GM21526 (cell line): ENCODE measurements at regions not wholly inside any gene's neighbourhood (a gene's known extent, or its start where the extent isn't known, plus 50 kb on each side); places are given as distances from the start of the nearest gene placed in this dataset.

ENCODE experiments used
- ATAC-seq: cut with Tn5 transposase; IDR thresholded peaks from one replicate; pipeline ENCODE4 v1.9.1; 2021; ENCODE audit warnings: moderate library complexity; ENCODE audit not compliant: unreplicated experiment, low FRiP score

DNA sequence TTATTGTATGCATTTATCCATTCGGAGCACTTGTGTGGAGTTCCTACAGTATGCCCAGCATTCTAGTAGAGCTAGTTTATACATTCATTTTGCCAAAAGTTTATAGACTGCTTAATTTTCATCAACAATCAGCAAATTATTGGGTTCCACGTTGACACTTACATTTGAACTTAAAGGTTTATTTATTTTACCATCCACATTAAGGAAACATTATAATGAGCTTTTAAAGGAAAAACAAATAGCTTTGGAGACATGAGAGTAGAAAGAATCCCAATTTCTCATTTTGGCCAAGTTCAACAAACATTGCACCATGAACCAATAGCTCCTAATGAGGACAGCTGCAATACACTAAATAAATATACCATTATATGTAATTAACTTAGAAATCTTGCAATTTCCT lies 501.2 kb upstream of the SMIM21 start:
- ATAC-seq = no peak

- no peak for ATAC-seq
Measured at GRCh38 chr18:75927791-75928190, 500.3 kb upstream of the SMIM21 start.

DNA sequence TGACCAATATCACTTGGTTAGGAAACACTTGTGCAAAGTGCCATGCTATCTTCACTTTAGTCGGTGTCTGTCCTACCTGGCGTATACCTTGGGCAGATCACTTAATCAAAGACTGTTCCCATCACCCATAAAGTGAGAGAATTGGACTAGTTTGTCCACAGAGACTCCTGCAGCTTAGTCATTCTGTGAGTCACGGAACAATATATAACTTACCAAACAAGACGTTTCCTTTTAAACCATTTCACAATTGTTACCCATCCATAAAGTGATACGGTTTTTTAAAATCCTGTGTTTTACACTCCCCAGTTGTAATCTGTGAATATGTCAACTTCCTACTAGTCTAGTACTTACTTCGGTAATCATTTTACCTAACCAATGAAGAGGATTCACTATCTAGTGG lies 499.3 kb upstream of the SMIM21 start:
- no peak for ATAC-seq

- no peak for ATAC-seq
Measured at GRCh38 chr18:75923169-75923568, 495.7 kb upstream of the SMIM21 start.

DNA sequence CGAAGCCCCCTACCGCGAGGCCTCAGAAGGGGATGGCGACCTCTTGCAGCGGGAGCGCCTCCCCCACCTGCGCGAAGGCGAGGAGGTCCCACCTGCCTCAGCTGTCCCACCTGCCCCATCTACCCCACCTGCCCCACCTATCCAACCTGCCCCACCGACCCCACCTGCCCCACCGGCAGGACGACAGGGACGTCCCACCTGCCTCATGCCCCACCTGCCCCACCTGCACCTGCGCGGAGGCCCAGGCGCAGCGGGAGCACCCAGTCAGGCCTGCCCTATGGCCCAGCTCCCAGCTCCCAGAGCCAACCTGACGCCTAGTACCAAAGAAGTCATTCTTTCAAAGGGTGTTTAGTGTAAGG lies 489.1 kb upstream of the SMIM21 start:
- no peak for ATAC-seq

DNA sequence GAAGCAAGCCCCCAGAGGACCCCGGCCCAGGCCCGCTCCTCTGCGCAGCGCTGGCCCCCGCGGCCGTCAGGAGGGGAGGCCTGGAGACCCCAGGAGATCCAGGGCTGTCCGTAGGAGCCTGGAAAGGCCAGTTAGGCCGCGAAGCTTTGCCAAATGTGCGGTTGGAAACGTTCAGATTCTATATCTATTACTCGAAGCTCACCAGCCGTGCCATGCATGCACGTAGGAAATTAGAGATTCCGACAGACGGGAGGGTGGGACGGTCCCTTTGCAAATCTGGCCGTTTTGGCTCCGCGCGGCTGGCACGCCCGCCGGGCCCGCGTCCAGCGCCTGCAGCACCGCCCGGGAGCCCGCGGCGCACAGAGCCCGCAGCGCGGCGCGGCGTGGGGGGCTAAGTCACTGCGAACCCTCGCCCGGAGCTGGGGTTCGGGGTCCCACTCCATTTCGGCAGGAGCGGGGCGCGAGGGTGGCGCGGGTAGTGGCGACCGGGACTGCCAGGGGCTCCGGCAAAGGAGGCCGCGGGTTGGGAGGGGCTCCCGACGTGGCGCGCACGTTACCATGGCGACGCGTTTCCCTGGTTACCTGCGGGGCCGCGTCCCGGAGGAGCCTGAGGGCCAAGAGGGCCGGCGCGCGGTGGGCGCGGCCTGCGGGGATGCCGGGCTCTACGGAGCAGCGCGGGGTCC lies 488.6 kb upstream of the SMIM21 start:
- ATAC-seq = no peak

GRCh38 chr18:75912829-75913228 lies 485.3 kb upstream of the SMIM21 start:
- no peak for ATAC-seq

- no peak for ATAC-seq
Measured at GRCh38 chr18:75904416-75904815, 476.9 kb upstream of the SMIM21 start.

DNA sequence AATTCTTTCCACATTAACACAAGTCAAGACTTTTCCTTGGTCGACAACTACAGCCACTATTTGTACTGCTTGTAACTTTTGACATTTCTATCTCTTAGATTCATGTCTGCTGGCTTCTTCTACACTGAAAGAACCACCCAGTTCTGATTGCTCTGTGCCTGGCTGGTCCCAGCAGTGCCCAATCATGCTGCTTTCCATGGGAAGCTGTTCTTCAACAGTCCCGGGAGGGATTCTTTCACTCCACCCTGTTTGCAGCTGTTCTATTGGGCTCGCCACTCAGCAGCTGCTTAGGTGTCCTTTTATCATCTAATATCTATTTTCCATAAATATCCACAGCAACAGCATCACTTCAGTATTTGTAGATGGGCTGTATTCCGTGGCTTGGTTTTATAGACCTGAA lies 471.1 kb upstream of the SMIM21 start:
- ATAC-seq = no peak

DNA sequence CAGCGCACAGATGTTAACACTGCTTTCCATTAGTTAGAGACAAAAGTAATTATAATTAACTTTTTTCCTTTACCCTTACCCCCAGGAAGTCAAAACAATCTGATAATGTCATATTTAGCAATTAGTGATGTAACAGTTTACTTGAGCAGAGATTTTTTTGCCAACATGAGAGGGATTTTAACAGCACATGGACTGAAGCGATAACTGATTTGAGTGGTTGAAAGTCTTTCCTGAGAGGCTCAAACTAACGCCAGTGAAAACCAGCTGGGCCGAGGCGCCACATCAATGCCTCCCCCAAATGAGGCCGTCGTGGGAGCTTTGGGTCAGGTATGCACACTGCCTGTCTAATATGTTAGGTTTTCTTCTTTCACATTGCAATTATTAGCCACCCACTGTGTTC lies 469.9 kb upstream of the SMIM21 start:
- no peak for ATAC-seq

DNA sequence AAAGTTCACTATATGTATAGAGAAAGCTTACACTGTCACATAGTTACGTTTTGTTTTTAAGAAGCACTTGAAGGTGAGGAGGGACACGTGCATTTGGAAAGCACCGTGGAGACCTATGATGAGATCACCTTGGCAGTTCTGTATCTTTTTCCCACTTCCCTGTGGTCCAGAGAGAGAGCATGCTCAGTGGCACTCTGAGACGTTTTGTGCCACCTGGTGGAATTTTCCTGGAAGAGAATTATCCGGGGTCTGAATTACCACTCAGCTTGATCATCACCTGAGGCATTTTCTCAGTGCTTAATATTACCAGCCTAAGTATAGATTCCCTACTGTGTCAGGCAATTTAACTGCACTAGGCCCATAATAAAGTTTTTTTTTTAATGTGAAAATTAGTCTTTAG lies 469.4 kb upstream of the SMIM21 start:
- ATAC-seq = no peak

DNA sequence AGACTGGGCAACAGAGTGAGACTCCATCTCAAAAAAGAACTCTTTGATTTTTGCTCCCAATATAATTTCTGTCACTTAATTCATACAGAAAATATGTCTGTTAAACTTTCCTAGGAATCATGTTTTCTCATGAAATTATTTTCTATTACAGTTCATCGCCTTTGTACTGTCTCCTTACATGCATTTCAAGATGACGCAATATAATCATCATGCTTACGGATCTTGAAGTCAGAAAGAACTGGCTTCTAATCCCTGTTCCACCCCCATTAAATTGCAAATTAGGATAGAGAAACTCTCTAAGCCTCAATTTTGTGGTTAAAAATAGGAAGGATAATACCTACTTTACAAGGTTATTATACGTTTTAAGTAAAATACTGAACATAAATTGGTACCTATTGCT lies 467.6 kb upstream of the SMIM21 start:
- ATAC-seq = no peak

- no peak for ATAC-seq
Measured at GRCh38 chr18:75884728-75885127, 457.2 kb upstream of the SMIM21 start.

DNA sequence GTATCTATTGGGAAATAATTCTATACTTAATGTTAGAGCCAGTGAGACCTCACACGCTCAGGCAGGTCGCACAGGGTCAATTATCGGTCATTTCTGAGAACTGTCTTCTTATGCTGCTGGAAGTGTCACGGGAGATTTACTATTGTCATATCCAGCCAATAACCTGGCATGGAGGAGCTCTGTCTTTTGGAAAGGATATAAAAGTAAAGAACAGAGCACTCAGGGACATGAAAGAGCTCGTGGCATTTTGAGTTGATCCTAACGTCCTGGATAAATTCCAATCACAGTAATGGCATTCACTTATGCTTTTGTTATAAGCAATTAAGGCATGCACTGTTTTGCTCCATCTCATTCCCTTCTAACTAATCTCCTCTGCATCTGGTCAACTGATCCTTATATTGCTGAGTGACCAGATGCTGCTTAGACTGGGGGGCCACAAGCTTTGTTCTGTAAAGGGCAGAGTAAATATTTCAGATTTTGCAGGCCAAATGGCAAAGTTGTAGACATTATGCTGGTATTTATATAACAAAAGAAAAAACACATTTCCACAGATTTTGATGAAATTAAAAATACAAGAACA lies 453.5 kb upstream of the SMIM21 start:
- ATAC-seq = no peak

DNA sequence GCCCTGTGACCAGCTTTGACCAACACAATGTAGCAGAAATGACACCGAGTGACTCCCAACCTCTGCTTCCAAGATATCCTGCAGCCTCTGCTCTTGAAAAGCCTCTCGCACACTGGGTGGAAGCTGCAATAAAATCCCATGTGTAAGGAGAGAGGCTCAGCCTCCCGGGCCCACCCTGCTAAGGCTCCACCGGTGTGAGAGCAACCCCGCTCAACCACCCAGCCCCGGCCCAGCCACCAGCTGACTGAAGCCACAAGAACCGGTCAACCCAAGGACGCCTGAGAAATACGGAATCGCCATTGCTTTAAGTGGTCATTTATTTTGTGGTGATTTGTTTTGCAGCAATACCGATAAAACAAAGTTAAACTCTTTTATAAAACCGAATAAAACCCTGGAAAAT lies 452.8 kb upstream of the SMIM21 start:
- no peak for ATAC-seq

DNA sequence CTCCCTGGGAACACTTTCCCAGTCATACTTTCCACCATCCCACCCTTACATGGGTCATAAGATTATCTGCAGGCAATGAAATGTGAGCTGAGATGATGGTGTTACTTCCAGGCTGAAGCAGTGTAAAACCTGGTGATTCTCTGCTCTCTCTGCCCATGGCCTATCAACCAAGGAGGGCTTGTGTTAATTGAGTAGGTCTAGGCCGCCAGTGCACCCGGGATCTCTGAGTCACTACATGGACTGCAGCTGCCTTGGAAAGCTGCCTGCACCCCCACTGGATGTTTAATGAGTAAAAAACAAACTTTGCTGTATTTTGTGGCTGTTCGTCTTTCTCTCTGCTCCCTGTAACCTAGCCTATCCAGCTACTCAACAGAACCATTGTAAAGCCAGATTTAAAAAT lies 451.7 kb upstream of the SMIM21 start:
- ATAC-seq = no peak

- no peak for ATAC-seq
Measured at GRCh38 chr18:75875559-75875958, 448.1 kb upstream of the SMIM21 start.

DNA sequence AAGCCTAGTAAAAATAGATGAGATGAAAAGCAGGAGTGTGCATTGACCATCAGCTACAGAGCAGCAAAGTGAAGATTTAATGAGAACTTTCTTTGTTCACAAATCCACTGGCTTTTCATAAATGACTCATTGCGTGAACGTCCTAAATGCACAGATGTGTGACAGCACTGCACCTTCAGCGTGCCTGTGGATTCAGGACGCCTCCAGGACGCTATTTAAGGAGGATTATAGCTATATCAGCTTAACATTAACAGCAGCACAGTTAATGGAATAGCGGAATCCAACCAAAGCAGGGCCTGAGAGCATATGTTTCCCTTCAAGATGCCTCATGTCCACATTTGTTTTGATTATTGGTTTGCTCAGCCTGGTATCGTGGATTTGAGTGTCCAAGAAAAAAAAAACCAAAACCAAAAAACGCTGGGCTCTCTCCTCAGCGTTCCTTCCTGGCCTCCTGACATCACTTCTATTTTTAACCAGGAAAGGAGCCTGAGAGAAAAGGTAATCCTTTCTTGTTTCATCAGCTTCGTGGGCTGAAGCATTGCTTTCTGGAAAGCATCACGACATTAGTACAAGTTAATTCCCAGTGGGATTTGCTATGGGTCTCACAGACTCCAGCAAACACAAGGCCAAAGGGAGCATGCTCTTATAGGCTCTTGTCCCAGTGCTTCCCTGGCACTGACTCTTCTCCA lies 447.0 kb upstream of the SMIM21 start:
- no peak for ATAC-seq

- no peak for ATAC-seq
Measured at GRCh38 chr18:75871596-75871995, 444.1 kb upstream of the SMIM21 start.

GRCh38 chr18:75869162-75869561 lies 441.7 kb upstream of the SMIM21 start:
- no peak for ATAC-seq

DNA sequence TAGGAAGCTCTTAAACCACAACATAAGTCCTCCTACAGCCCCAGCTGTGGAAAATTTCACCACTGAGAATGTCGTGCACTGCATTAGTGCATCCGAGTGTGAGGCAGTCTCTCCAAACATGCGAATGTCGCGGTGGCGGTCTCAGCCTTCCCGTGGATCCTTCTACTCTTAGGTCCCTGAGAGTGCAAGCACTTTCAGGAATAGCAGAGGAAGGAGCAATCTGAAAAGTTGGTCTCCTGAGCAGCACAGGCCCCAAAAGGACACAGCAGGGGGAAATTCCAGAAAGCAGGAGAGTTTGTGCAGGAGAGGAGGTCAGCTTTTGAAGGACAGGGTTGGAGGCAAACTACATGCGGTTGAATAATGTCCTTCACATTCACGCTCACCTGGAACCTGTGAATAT lies 440.5 kb upstream of the SMIM21 start:
- ATAC-seq = no peak

- ATAC-seq = no peak
Measured at GRCh38 chr18:75865639-75866038, 438.1 kb upstream of the SMIM21 start.
